GM23248 (cell line): ENCODE measurements at regions not wholly inside any gene's neighbourhood (a gene's known extent, or its start where the extent isn't known, plus 50 kb on each side); places are given as distances from the start of the nearest gene placed in this dataset.

Experiments
- EZH2 ChIP-seq: fragments of 200-600 bp; sonication (generic); IDR thresholded peaks from 2 replicates; pipeline ENCODE4 v1.6.1; 2018; ENCODE audit warnings: antibody characterized with exemption, mild to moderate bottlenecking; ENCODE audit not compliant: insufficient read depth, poor library complexity, severe bottlenecking
- EZH2phosphoT487 ChIP-seq: fragments of 200-600 bp; sonication (generic); IDR thresholded peaks from 2 replicates; pipeline ENCODE4 v1.6.1; 2018; ENCODE audit warnings: antibody characterized with exemption, moderate library complexity, mild to moderate bottlenecking, low read depth; ENCODE audit not compliant: insufficient read depth

GRCh38 chr5:44441460-44441859, 52.2 kb upstream of the FGF10 start:
- TF ChIP-seq EZH2 (no peak), EZH2phosphoT487 (no peak)
